Liver (tissue), 8 donors: ENCODE measurements at regions not wholly inside any gene's neighbourhood (a gene's known extent, or its start where the extent isn't known, plus 50 kb on each side); places are given as distances from the start of the nearest gene placed in this dataset.

Experiments used
- DNase-seq: peaks from one replicate; pipeline ENCODE4 v3.0.0-alpha.2; 2017; ENCODE audit warnings: low spot score
- H3K27ac ChIP-seq, 2 donors: one replicate each; pipeline ENCODE4 v1.7.0; 2013; ENCODE audit warnings: inconsistent platforms in 2 of 2, low read length in 2 of 2, control low read depth in 1 of 2, low read depth in 1 of 2, mild to moderate bottlenecking in 1 of 2
- H3K27me3 ChIP-seq, 4 donors: one replicate each; pipeline versions ENCODE4 v1.6.1 to v1.7.0; 2013; ENCODE audit warnings: low read length in 3 of 4, inconsistent platforms in 1 of 4, mild to moderate bottlenecking in 1 of 4, moderate library complexity in 1 of 4; ENCODE audit not compliant: control insufficient read depth in 4 of 4, insufficient read depth in 4 of 4
- H3K36me3 ChIP-seq, 4 donors: one replicate each; pipeline versions ENCODE4 v1.6.1 to v1.7.0; 2013; ENCODE audit warnings: low read length in 3 of 4, mild to moderate bottlenecking in 3 of 4, low read depth in 1 of 4, moderate library complexity in 1 of 4; ENCODE audit not compliant: control insufficient read depth in 4 of 4, insufficient read depth in 3 of 4
- H3K4me1 ChIP-seq, 4 donors: one replicate each; pipeline versions ENCODE4 v1.6.1 to v1.7.0; 2013; ENCODE audit warnings: low read length in 3 of 4, mild to moderate bottlenecking in 3 of 4, moderate library complexity in 1 of 4; ENCODE audit not compliant: control insufficient read depth in 4 of 4, insufficient read depth in 4 of 4
- H3K4me3 ChIP-seq, 3 donors: one replicate each; pipeline versions ENCODE4 v1.6.1 to v1.7.0; 2013; ENCODE audit warnings: low read length in 3 of 3, control low read depth in 1 of 3, low read depth in 1 of 3, mild to moderate bottlenecking in 1 of 3
- H3K9ac ChIP-seq, 2 donors: one replicate each; pipeline ENCODE4 v1.7.0; 2013; ENCODE audit warnings: low read length in 2 of 2, mild to moderate bottlenecking in 2 of 2, moderate library complexity in 2 of 2, control low read depth in 1 of 2, low read depth in 1 of 2
- H3K9me3 ChIP-seq, 4 donors: one replicate each; pipeline versions ENCODE4 v1.6.1 to v1.7.0; 2013; ENCODE audit warnings: low read length in 3 of 4; ENCODE audit not compliant: control insufficient read depth in 4 of 4
- EGR1 ChIP-seq, 2 donors: IDR thresholded peaks; 2 replicates each; pipeline ENCODE4 v1.6.1; 2016 to 2018; ENCODE audit warnings: antibody characterized with exemption in 2 of 2, low read depth in 2 of 2
- FOXA1 ChIP-seq: IDR thresholded peaks from 2 replicates; pipeline ENCODE4 v1.6.1; 2016; ENCODE audit warnings: antibody characterized with exemption
- FOXA2 ChIP-seq: IDR thresholded peaks from 2 replicates; pipeline ENCODE4 v1.6.1; 2016; ENCODE audit warnings: antibody characterized with exemption
- GABPA ChIP-seq, 2 donors: IDR thresholded peaks in 1 of 2; conservative IDR thresholded peaks in 1 of 2; 2 replicates each; pipeline ENCODE4 v1.6.1; 2016; ENCODE audit warnings: antibody characterized with exemption in 2 of 2, mild to moderate bottlenecking in 1 of 2, moderate library complexity in 1 of 2
- HNF4A ChIP-seq, 2 donors: conservative IDR thresholded peaks; 2 replicates each; pipeline ENCODE4 v1.6.1; 2016; ENCODE audit warnings: antibody characterized with exemption in 2 of 2, mild to moderate bottlenecking in 2 of 2
- HNF4G ChIP-seq: IDR thresholded peaks from 2 replicates; pipeline ENCODE4 v1.6.1; 2016; ENCODE audit warnings: antibody characterized with exemption
- JUND ChIP-seq, 2 donors: IDR thresholded peaks; 2 replicates each; pipeline ENCODE4 v1.6.1; 2016; ENCODE audit warnings: antibody characterized with exemption in 2 of 2
- RAD21 ChIP-seq, 2 donors: IDR thresholded peaks; 2 replicates each; pipeline ENCODE4 v1.6.1; 2016; ENCODE audit warnings: antibody characterized with exemption in 2 of 2, mild to moderate bottlenecking in 2 of 2
- RXRA ChIP-seq, 2 donors: IDR thresholded peaks; 2 replicates each; pipeline ENCODE4 v1.6.1; 2017 to 2018; ENCODE audit warnings: antibody characterized with exemption in 2 of 2, mild to moderate bottlenecking in 1 of 2
- SP1 ChIP-seq: IDR thresholded peaks from 2 replicates; pipeline ENCODE4 v1.6.1; 2018; ENCODE audit warnings: antibody characterized with exemption, mild to moderate bottlenecking
- TAF1 ChIP-seq: conservative IDR thresholded peaks from 2 replicates; pipeline ENCODE4 v1.6.1; 2016; ENCODE audit warnings: antibody characterized with exemption, mild to moderate bottlenecking
- YY1 ChIP-seq: IDR thresholded peaks from 2 replicates; pipeline ENCODE4 v1.6.1; 2016; ENCODE audit warnings: antibody characterized with exemption, mild to moderate bottlenecking
- WGBS: extraction: QIAGEN DNeasy Blood & Tissue Kit; methylation state at CpG from one replicate; pipeline ENCODE4 v1.1.7; 2013; 5-methylcytosine and 5-hydroxymethylcytosine counted together
- TF ChIP-seq, protein P1 (sequence below): fragments of 150-350 bp; IDR thresholded peaks from 2 replicates; pipeline ENCODE4 v1.5.1; 2017; ENCODE audit warnings: improper control_type of control experiment, low read depth, low read length; ENCODE audit not compliant: missing input control
- TF ChIP-seq, protein P2 (sequence below): IDR thresholded peaks from 2 replicates; pipeline ENCODE4 v1.6.1; 2016; ENCODE audit warnings: antibody characterized with exemption, mild to moderate bottlenecking
- TF ChIP-seq, protein P3 (sequence below): IDR thresholded peaks from 2 replicates; pipeline ENCODE4 v1.6.1; 2016; ENCODE audit warnings: antibody characterized with exemption
- TF ChIP-seq, protein P4 (sequence below): IDR thresholded peaks from 2 replicates; pipeline ENCODE4 v1.6.1; 2016; ENCODE audit warnings: antibody characterized with exemption
- TF ChIP-seq, protein P5 (sequence below): IDR thresholded peaks from 2 replicates; pipeline ENCODE4 v1.6.1; 2016; ENCODE audit warnings: antibody characterized with exemption
- donor health status: healthy.
- donor health status: healthy.
- donor health status: healthy.
- donor health status: healthy.
- donor health status: healthy.

DNA sequence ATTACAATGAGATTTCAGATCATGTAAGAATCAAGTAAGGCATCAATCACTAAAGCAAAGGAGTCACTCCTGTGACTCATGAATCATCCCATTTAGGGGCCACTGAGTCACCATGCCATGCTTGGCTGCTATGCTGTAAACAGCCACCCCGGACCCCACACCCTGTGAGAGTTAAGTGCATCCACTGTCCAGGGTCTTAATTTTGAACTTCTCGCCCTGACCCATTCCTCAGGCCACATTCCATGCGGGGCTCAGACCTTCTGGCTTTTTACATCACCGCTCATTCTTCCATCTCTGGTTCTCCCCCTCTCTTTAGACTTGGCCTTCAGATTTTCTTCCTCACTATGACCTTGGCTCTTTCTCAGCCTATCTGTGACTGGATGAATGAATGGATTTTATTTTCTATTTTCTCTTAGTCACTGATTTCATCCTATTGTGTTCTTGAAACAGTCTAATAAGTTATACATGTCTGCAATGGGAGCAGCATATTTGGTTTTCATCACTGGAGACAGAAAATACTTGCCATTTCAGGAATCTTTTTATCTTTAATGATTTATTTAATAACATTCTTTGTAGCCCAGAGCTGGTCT, 239.6 kb downstream of the SKIDA1 start:
- no peak for DNase-seq
- Histone ChIP-seq H3K36me3 (no peaks in the 10 kb centered on the region), H3K4me3 (no peak overlapping the region), H3K9ac (no peak overlapping the region), H3K27me3 (no peaks in the 10 kb centered on the region), H3K4me1 (no peaks in the 10 kb centered on the region), H3K9me3 (peaks cover 0 to 2% (median 0%) of the 10 kb centered on the region in 4 donors), H3K27ac (no peak overlapping the region)
- no peak for TF ChIP-seq FOXA1
- TF ChIP-seq, protein P1, sequence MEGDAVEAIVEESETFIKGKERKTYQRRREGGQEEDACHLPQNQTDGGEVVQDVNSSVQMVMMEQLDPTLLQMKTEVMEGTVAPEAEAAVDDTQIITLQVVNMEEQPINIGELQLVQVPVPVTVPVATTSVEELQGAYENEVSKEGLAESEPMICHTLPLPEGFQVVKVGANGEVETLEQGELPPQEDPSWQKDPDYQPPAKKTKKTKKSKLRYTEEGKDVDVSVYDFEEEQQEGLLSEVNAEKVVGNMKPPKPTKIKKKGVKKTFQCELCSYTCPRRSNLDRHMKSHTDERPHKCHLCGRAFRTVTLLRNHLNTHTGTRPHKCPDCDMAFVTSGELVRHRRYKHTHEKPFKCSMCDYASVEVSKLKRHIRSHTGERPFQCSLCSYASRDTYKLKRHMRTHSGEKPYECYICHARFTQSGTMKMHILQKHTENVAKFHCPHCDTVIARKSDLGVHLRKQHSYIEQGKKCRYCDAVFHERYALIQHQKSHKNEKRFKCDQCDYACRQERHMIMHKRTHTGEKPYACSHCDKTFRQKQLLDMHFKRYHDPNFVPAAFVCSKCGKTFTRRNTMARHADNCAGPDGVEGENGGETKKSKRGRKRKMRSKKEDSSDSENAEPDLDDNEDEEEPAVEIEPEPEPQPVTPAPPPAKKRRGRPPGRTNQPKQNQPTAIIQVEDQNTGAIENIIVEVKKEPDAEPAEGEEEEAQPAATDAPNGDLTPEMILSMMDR = no peak
- TF ChIP-seq FOXA2 = no peak
- TF ChIP-seq TAF1 = no peak
- TF ChIP-seq, protein P2, sequence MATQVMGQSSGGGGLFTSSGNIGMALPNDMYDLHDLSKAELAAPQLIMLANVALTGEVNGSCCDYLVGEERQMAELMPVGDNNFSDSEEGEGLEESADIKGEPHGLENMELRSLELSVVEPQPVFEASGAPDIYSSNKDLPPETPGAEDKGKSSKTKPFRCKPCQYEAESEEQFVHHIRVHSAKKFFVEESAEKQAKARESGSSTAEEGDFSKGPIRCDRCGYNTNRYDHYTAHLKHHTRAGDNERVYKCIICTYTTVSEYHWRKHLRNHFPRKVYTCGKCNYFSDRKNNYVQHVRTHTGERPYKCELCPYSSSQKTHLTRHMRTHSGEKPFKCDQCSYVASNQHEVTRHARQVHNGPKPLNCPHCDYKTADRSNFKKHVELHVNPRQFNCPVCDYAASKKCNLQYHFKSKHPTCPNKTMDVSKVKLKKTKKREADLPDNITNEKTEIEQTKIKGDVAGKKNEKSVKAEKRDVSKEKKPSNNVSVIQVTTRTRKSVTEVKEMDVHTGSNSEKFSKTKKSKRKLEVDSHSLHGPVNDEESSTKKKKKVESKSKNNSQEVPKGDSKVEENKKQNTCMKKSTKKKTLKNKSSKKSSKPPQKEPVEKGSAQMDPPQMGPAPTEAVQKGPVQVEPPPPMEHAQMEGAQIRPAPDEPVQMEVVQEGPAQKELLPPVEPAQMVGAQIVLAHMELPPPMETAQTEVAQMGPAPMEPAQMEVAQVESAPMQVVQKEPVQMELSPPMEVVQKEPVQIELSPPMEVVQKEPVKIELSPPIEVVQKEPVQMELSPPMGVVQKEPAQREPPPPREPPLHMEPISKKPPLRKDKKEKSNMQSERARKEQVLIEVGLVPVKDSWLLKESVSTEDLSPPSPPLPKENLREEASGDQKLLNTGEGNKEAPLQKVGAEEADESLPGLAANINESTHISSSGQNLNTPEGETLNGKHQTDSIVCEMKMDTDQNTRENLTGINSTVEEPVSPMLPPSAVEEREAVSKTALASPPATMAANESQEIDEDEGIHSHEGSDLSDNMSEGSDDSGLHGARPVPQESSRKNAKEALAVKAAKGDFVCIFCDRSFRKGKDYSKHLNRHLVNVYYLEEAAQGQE = no peak
- TF ChIP-seq JUND (IDR thresholded peaks at IDR 0.05) = no peak
- TF ChIP-seq HNF4A (conservative IDR thresholded peaks at IDR 0.05) = no peak
- no peak for TF ChIP-seq SP1
- TF ChIP-seq, protein P3, sequence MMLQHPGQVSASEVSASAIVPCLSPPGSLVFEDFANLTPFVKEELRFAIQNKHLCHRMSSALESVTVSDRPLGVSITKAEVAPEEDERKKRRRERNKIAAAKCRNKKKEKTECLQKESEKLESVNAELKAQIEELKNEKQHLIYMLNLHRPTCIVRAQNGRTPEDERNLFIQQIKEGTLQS = no peak
- TF ChIP-seq YY1 = no peak
- no peak for TF ChIP-seq RAD21 (IDR thresholded peaks at IDR 0.05)
- no peak for TF ChIP-seq RXRA (IDR thresholded peaks at IDR 0.05)
- no peak for TF ChIP-seq GABPA (IDR thresholded peaks at IDR 0.05 in 1 of 2, conservative IDR thresholded peaks at IDR 0.05 in 1 of 2)
- TF ChIP-seq, protein P4, sequence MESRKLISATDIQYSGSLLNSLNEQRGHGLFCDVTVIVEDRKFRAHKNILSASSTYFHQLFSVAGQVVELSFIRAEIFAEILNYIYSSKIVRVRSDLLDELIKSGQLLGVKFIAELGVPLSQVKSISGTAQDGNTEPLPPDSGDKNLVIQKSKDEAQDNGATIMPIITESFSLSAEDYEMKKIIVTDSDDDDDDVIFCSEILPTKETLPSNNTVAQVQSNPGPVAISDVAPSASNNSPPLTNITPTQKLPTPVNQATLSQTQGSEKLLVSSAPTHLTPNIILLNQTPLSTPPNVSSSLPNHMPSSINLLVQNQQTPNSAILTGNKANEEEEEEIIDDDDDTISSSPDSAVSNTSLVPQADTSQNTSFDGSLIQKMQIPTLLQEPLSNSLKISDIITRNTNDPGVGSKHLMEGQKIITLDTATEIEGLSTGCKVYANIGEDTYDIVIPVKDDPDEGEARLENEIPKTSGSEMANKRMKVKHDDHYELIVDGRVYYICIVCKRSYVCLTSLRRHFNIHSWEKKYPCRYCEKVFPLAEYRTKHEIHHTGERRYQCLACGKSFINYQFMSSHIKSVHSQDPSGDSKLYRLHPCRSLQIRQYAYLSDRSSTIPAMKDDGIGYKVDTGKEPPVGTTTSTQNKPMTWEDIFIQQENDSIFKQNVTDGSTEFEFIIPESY = no peak
- TF ChIP-seq EGR1 (IDR thresholded peaks at IDR 0.05; ENCODE audit: low read depth in 2 of 2) = no peak
- TF ChIP-seq, protein P5, sequence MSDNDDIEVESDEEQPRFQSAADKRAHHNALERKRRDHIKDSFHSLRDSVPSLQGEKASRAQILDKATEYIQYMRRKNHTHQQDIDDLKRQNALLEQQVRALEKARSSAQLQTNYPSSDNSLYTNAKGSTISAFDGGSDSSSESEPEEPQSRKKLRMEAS = no peak
- WGBS = 86% methylated on average over 4 of the region's 4 CpGs

DNA sequence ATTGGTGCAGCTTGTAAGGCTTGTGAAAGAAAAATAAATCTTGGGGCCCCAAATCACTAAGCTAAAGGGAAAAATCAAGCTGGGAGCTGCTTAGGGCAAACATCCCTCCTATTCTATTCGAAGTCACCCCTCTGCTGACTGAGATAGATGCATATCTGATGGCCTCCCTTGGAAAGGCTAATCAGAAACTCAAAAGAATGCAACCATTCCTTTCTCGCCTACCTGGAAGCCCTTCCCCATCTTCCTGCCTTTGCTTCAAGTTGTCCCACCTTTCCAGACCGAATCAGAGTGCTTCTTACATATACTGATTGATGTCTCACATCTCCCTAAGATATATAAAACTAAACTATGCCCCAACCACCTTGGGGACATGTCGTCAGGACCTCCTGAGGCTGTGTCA, 240.3 kb downstream of the SKIDA1 start:
- Histone ChIP-seq H3K4me1 (no peaks in the 10 kb centered on the region), H3K27ac (no peak overlapping the region), H3K9me3 (no peaks in the 10 kb centered on the region), H3K27me3 (no peaks in the 10 kb centered on the region), H3K9ac (no peak overlapping the region), H3K4me3 (no peak overlapping the region), H3K36me3 (no peaks in the 10 kb centered on the region)
- TF ChIP-seq GABPA (IDR thresholded peaks at IDR 0.05 in 1 of 2, conservative IDR thresholded peaks at IDR 0.05 in 1 of 2) (no peak), YY1 (no peak), HNF4G (no peak), FOXA2 (no peak)
- TF ChIP-seq, protein P5 = no peak
- DNase-seq = no peak
- 66% methylated on average over 4 of the region's 4 CpGs for WGBS
